ENCODE measurements at regions not wholly inside any gene's neighbourhood (a gene's known extent, or its start where the extent isn't known, plus 50 kb on each side); places are given as distances from the start of the nearest gene placed in this dataset.

GRCh38 chrX:87900320-87900908 lies 382.8 kb downstream of the KLHL4 start:
- Histone ChIP-seq H3K27me3 (replicated peaks; ENCODE audit: insufficient read depth) (no peaks in the 10 kb centered on the region), H3K4me3 (no peak overlapping the region), H3F3A (ENCODE audit: insufficient read depth) (no peaks in the 10 kb centered on the region), H3K27ac (no peak overlapping the region), H3K9me3 (ENCODE audit: low read depth) (no peaks in the 10 kb centered on the region), H2AFZ (no peak overlapping the region), H3K36me3 (ENCODE audit: low read depth) (no peaks in the 10 kb centered on the region), H3K9me2 (ENCODE audit: insufficient read depth) (no peaks in the 10 kb centered on the region), H3K4me2 (ENCODE audit: unreplicated experiment) (no peak overlapping the region), H4K20me1 (ENCODE audit: insufficient read depth) (no peaks in the 10 kb centered on the region), H3K4me1 (ENCODE audit: insufficient read depth) (no peaks in the 10 kb centered on the region), H3K9ac (no peak overlapping the region), H3K79me2 (ENCODE audit: insufficient read depth) (no peaks in the 10 kb centered on the region)
- in situ Hi-C loops (cut with MboI), result no loop called here
- TF ChIP-seq EZH2 (IDR thresholded peaks at IDR 0.05; ENCODE audit: insufficient read depth, poor library complexity, severe bottlenecking) (no peak), EZH2phosphoT487 (IDR thresholded peaks at IDR 0.05; ENCODE audit: insufficient read depth, low read depth) (no peak)
- DNase-seq, result no peak
- 22 to 51% methylated on average over 7 to 8 of the region's 8 CpGs for WGBS, 2 experiments (ENCODE audit: low coverage in 1 of 2, low lambda C conversion rate in 2 of 2, missing lambda C conversion rate in 2 of 2)

DNA sequence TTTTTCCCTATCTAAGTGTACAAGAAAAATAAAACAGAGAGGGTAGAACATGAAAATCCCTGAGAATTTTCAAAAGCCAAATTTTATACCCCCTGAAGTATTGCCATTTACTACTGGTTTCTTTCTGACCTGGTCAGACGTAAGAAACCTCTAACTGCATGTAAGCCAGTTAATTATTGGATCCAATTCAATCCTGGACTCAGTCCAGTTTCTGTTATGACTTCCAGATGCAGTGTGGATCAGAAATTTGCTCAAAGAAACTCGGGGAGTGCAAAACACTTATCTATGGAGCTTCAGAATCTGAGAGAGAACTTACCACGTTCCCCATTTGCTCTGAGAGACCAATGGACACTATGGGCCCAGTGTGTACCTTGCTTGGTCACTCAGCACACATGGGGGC lies 383.5 kb downstream of the KLHL4 start:
- Histone ChIP-seq H3K27ac (no peak overlapping the region), H3K9me3 (ENCODE audit: low read depth) (no peaks in the 10 kb centered on the region), H3K4me3 (no peak overlapping the region), H3K4me2 (ENCODE audit: unreplicated experiment) (no peak overlapping the region), H2AFZ (no peak overlapping the region), H3K79me2 (ENCODE audit: insufficient read depth) (no peaks in the 10 kb centered on the region), H3K4me1 (ENCODE audit: insufficient read depth) (no peaks in the 10 kb centered on the region), H4K20me1 (ENCODE audit: insufficient read depth) (no peaks in the 10 kb centered on the region), H3F3A (ENCODE audit: insufficient read depth) (no peaks in the 10 kb centered on the region), H3K27me3 (replicated peaks; ENCODE audit: insufficient read depth) (no peaks in the 10 kb centered on the region), H3K9me2 (ENCODE audit: insufficient read depth) (no peaks in the 10 kb centered on the region), H3K9ac (no peak overlapping the region), H3K36me3 (ENCODE audit: low read depth) (no peaks in the 10 kb centered on the region)
- TF ChIP-seq EZH2phosphoT487 (IDR thresholded peaks at IDR 0.05; ENCODE audit: insufficient read depth, low read depth), result no peak
- TF ChIP-seq EZH2 (IDR thresholded peaks at IDR 0.05; ENCODE audit: insufficient read depth, poor library complexity, severe bottlenecking), result no peak
- in situ Hi-C loops (cut with MboI), result no loop called here
- no peak for DNase-seq
- WGBS, 2 experiments (ENCODE audit: low coverage in 1 of 2, low lambda C conversion rate in 2 of 2, missing lambda C conversion rate in 2 of 2), result 0 to 2% methylated on average over 3 of the region's 3 CpGs

- Histone ChIP-seq H3K9me2 (ENCODE audit: insufficient read depth) (no peaks in the 10 kb centered on the region), H3K79me2 (ENCODE audit: insufficient read depth) (no peaks in the 10 kb centered on the region), H3K4me1 (ENCODE audit: insufficient read depth) (no peaks in the 10 kb centered on the region), H3K4me2 (ENCODE audit: unreplicated experiment) (no peak overlapping the region), H4K20me1 (ENCODE audit: insufficient read depth) (no peaks in the 10 kb centered on the region), H3K27me3 (replicated peaks; ENCODE audit: insufficient read depth) (no peaks in the 10 kb centered on the region), H3K4me3 (no peak overlapping the region), H3K9me3 (ENCODE audit: low read depth) (no peaks in the 10 kb centered on the region), H3K27ac (no peak overlapping the region), H3F3A (ENCODE audit: insufficient read depth) (no peaks in the 10 kb centered on the region), H3K36me3 (ENCODE audit: low read depth) (no peaks in the 10 kb centered on the region), H2AFZ (no peak overlapping the region), H3K9ac (no peak overlapping the region)
- no peak for TF ChIP-seq EZH2 (IDR thresholded peaks at IDR 0.05; ENCODE audit: insufficient read depth, poor library complexity, severe bottlenecking)
- TF ChIP-seq EZH2phosphoT487 (IDR thresholded peaks at IDR 0.05; ENCODE audit: insufficient read depth, low read depth), result no peak
- in situ Hi-C loops (cut with MboI), result no loop called here
- no peak for DNase-seq
- 31 to 48% methylated on average over 4 to 5 of the region's 5 CpGs for WGBS, 2 experiments (ENCODE audit: low coverage in 1 of 2, low lambda C conversion rate in 2 of 2, missing lambda C conversion rate in 2 of 2)
These were observed 397.1 kb downstream of the KLHL4 start for GRCh38 chrX:87914726-87915125.

GRCh38 chrX:87924619-87925018 lies 407.0 kb downstream of the KLHL4 start:
- H3K9me2 ChIP-seq (ENCODE audit: insufficient read depth), result no peaks in the 10 kb centered on the region
- no peak overlapping the region for H3K4me3 ChIP-seq
- DNase-seq, result no peak
- TF ChIP-seq EZH2phosphoT487 (IDR thresholded peaks at IDR 0.05; ENCODE audit: insufficient read depth, low read depth) (no peak), EZH2 (IDR thresholded peaks at IDR 0.05; ENCODE audit: insufficient read depth, poor library complexity, severe bottlenecking) (no peak)
- H3F3A ChIP-seq (ENCODE audit: insufficient read depth), result no peaks in the 10 kb centered on the region
- H2AFZ ChIP-seq, result no peak overlapping the region
- no peaks in the 10 kb centered on the region for H4K20me1 ChIP-seq (ENCODE audit: insufficient read depth)
- no peak overlapping the region for H3K9ac ChIP-seq
- H3K27me3 ChIP-seq (replicated peaks; ENCODE audit: insufficient read depth), result no peaks in the 10 kb centered on the region
- H3K4me2 ChIP-seq (ENCODE audit: unreplicated experiment), result no peak overlapping the region
- WGBS, 2 experiments (ENCODE audit: low coverage in 1 of 2, low lambda C conversion rate in 2 of 2, missing lambda C conversion rate in 2 of 2), result 6 to 19% methylated on average over 2 to 3 of the region's 3 CpGs
- H3K4me1 ChIP-seq (ENCODE audit: insufficient read depth), result no peaks in the 10 kb centered on the region
- no peaks in the 10 kb centered on the region for H3K79me2 ChIP-seq (ENCODE audit: insufficient read depth)
- H3K27ac ChIP-seq, result no peak overlapping the region
- in situ Hi-C loops (cut with MboI), result no loop called here
- no peaks in the 10 kb centered on the region for H3K9me3 ChIP-seq (ENCODE audit: low read depth)
- no peaks in the 10 kb centered on the region for H3K36me3 ChIP-seq (ENCODE audit: low read depth)

DNA sequence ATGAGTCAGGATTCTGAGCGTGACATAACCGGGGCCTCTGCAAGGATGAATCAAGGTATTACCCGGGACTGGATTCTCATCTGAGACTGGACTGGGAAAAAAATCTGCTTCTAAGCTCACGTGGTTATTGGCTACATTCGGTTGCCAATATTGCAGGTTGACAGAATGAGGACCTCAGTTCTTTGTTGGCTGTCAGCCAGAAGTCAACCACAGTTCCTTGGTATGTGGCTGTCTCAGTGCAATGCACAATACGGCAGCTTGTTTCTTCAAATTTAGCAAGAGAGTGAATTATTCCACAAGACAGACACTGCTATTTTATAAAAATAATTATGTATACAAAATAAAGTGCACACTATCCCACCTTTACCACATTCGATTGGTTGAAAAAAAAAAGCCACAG lies 424.2 kb downstream of the KLHL4 start:
- TF ChIP-seq EZH2 (IDR thresholded peaks at IDR 0.05; ENCODE audit: insufficient read depth, poor library complexity, severe bottlenecking) (no peak), EZH2phosphoT487 (IDR thresholded peaks at IDR 0.05; ENCODE audit: insufficient read depth, low read depth) (no peak)
- H3K27ac ChIP-seq, result no peak overlapping the region
- H3K4me1 ChIP-seq (ENCODE audit: insufficient read depth), result no peaks in the 10 kb centered on the region
- no peaks in the 10 kb centered on the region for H3K36me3 ChIP-seq (ENCODE audit: low read depth)
- H3K4me2 ChIP-seq (ENCODE audit: unreplicated experiment), result no peak overlapping the region
- WGBS, 2 experiments (ENCODE audit: low coverage in 1 of 2, low lambda C conversion rate in 2 of 2, missing lambda C conversion rate in 2 of 2), result 41% methylated on average over 7 of the region's 7 CpGs
- no peaks in the 10 kb centered on the region for H3K27me3 ChIP-seq (replicated peaks; ENCODE audit: insufficient read depth)
- no peak overlapping the region for H3K4me3 ChIP-seq
- H3K9ac ChIP-seq, result no peak overlapping the region
- no peak for DNase-seq
- H3K9me2 ChIP-seq (ENCODE audit: insufficient read depth), result no peaks in the 10 kb centered on the region
- no peak overlapping the region for H2AFZ ChIP-seq
- no peaks in the 10 kb centered on the region for H3K79me2 ChIP-seq (ENCODE audit: insufficient read depth)
- H3K9me3 ChIP-seq (ENCODE audit: low read depth), result no peaks in the 10 kb centered on the region
- in situ Hi-C loops (cut with MboI), result no loop called here
- H3F3A ChIP-seq (ENCODE audit: insufficient read depth), result no peaks in the 10 kb centered on the region
- H4K20me1 ChIP-seq (ENCODE audit: insufficient read depth), result no peaks in the 10 kb centered on the region

Data from GM23248 (cell line).